DMS153 treated with DMSO at 0.1 percent for 48 hours (cell line): ENCODE measurements at regions not wholly inside any gene's neighbourhood (a gene's known extent, or its start where the extent isn't known, plus 50 kb on each side); places are given as distances from the start of the nearest gene placed in this dataset.
"Not testable (repeated sequence)": the region's sequence is repeated elsewhere in the genome, so short reads cannot be mapped to it uniquely, and the experiment has no call there.

Source experiments
- DNase-seq: peaks from one replicate; lab custom pipeline; 2025; ENCODE audit not compliant: unreplicated experiment; lab: John Stamatoyannopoulos, UW

GRCh38 chr1:58206749-58207148, 339.8 kb downstream of the OMA1 start:
- no peak for DNase-seq

GRCh38 chr1:58204284-58204683, 342.2 kb downstream of the OMA1 start:
- peak; percentile 8 for DNase-seq

DNA sequence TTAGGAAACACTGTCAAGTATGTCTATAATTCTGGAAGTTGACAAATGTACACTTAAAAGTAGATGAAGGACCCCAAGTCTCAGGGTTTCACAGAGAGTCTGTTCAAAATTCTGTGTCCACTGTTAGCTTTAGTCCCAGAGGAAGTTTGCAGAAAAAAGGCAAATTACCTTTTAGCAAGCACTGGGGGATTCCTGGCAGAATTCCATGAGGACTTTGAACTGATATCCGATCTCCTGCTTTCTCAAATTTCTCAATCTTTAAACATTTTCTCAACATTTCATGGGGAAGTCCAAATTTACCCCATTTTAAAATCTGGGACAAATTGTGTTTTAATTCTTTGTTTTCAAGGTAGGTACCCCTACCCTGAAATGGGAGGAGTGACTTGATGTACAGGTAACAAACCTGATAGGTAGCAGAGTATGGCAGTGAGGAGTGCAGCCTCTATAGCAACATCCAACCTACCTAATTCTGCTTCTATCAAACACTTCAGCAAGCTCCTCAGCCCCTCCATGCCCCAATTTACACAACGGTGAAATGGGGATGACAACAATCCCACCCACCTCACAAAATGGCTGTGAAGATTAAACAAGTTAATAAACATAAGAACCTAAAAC, 344.9 kb downstream of the OMA1 start:
- DNase-seq: no peak

DNA sequence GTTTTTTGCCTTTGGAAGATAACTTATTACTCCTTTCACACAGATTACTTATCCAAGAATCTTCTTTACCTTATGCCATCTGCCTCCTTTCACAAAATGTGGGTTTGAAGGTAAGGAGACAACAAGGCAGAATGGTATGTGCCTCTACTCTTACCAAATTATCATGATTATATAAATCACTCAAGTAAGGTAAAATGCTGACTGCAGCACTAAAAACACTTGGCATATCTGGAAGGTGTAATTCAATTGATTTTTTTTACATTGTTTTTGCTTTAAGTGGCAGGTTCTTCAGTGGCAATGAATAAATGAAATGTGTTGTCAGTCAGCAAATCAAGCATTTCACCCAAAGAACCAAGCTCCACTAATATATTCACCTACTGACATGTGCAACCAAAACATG, 346.1 kb downstream of the OMA1 start:
- DNase-seq: no peak

- no peak for DNase-seq
Observed at GRCh38 chr1:58197811-58198210, 348.7 kb downstream of the OMA1 start.

GRCh38 chr1:58190267-58190988, 356.1 kb downstream of the OMA1 start:
- no peak for DNase-seq

GRCh38 chr1:58189453-58189852, 357.1 kb downstream of the OMA1 start:
- no peak for DNase-seq

DNA sequence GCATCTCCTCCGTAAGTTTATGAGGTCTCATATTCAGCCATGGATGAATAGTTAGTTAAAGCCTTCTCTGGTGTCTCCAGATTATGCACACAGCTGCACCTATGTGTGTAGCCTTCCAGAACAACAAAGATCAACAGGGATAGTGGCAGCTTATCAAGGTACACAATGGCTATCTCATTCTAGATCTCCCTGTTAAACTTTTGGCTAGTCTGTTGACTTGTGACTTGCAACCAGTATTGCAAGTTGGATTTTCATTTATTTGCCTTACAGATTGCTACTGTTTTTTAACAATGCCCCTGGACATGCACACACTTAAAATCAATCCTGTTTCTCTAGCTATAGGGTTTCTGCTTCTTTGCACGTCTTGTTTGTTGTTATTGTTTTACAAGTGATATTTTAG, 363.2 kb downstream of the OMA1 start:
- DNase-seq: no peak

DNA sequence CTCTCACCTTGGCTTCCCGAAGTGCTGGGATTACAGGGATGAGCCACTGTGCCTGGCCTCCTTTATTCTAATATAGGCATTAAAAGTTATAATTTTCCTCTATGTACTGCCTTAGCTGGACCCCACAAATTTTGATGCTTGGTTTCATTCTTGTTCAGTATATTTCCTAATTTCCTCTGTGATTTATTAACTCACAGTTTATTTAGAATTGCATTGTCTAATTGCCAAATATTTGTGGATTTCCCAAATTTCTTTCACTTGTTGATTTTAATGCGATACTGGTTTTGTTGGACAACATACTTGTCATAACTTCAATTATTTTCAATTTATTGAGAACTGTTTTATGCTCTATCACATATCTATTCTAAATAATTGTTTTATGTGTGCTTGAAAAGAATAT, 366.0 kb downstream of the OMA1 start:
- no peak for DNase-seq

DNA sequence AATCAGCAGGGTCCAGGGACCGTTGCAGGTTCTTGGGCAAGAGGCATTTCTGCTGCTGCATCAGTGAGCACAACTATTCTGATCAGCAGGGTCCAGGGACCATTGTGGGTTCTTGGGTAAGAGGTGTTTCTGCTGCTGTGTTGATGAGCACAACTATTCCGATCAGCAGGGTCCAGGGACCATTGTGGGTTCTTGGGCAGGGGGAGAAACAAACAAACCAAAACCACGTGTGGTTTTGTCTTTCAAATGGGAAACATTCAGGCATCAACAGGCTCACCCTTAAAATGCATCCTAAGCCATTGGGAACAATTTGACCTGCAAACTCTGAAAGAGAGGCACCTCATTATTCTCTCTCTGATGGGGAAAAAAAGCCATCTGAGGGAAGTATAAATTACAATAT, 377.4 kb downstream of the OMA1 start:
- DNase-seq: not testable (repeated sequence)

DNA sequence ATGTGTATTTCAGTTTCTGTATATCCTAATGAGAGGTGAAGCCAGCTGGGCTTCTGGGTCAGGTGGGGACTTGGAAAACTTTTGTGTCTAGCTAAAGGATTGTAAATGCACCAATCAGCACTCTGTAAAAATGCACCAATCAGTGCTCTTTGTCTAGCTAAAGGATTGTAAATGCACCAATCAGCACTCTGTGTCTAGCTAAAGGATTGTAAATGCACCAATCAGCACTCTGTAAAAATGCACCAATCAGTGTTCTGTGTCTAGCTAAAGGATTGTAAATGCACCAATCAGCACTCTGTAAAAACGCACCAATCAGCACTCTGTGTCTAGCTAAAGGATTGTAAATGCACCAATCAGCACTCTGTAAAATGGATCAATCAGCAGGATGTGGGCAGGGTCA, 379.4 kb downstream of the OMA1 start:
- DNase-seq: not testable (repeated sequence)

GRCh38 chr1:58166417-58166816, 380.1 kb downstream of the OMA1 start:
- DNase-seq: no peak

DNA sequence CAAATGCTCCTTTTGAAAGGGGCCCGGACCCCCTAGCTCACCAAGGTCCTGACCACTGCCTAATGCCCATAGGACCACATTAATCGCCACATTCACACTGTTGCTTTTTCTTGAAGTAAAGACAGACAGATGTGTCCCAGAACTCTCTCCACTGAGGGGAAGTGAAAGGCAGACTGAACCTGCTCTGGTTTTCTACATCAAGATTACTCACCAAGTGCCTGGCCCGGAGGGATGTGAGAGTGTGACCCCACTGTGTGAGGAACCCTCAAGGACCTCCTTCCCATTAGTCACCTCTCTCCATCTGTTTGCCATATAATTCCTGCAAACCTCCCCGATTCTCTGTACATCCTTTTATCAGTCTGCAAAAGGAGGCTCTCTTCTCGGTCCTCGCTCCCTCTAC, 381.5 kb downstream of the OMA1 start:
- no peak for DNase-seq

DNA sequence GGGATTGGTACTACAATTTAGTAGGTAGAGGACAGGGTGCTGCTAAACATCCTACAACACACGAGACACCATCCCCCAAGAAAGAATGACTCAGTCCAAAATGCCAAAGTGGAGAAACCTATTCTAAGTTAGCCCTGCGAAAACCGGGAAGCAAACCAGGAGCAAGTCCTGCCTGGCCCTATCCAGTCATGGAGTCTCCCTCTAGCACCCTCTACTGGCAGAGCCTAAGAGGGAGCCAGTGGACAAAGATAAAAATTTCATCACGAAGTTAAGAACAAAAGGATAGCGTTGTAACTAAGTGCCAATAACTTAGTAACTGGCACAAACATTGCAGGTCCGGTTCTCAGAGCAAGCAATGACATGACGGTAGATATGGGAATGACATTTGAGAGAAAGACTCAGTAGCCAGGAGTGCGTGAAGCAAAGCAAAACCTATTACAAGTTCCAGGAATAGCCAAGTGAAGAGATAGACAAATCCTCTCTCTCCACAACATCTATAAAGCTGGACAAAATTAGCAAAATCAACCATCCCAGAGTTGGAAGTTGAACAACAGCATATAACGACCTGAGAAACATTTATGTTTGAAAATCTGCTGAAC, 383.5 kb downstream of the OMA1 start:
- DNase-seq: peak; percentile 48

DNA sequence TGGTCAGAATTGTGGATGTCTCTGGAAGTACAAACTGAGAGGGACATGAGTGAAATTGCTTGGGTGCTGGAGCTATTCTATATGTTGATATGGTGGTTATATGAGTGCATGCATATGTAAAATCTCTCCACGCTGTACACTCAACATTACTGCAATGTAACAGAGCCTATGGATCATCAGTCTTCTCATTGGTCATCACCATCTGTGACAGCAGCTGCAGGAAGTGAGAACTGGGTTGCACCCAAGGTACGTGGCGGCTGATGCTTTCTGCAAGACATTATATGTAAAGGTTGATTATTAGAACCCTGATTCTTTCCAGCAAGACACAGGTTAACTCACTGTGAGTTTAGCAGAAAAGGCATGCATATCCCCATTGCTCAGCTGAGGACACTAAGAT, 387.1 kb downstream of the OMA1 start:
- DNase-seq: no peak

- DNase-seq: no peak
Observed at GRCh38 chr1:58158506-58159433, 387.8 kb downstream of the OMA1 start.

DNA sequence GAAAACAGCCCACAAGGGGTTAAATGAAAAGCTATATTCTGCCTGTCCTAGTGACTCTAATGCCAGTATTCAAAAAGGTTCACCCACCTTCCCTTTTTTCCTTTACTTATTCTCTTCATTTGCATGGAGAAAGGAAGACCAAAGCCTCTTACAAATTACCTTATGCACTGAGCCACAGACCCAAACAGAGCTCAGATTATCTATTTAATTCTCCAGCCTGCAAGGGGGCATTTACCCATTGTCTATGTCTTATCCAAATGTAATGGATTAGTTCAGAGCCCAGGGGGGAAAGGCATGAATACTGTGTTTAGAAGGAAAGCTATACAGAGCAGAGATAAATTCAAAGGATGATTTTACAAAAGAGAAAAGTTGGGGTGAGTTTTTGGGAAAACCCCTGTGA, 388.5 kb downstream of the OMA1 start:
- DNase-seq: no peak

- DNase-seq: peak; percentile 42
Observed at GRCh38 chr1:58157256-58157655, 389.3 kb downstream of the OMA1 start.

DNA sequence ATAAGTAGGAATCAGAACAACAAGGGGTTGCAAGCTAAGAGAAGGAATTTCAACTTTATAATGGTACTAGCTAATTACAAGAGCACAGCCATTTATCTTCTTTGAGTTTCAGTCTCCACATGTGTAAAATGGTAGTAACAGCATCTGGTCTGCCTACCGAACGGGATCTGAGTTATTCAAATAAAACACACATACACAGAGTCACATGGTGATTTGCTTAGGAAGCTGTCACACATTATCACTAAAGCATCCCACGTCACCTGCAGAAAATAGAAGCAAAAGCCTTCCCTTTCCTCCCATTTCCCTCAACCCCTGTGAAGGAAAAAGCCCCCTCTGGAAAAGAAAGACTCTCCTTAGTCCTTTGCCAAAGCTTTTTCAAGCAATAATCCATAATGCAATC, 389.7 kb downstream of the OMA1 start:
- no peak for DNase-seq

DNA sequence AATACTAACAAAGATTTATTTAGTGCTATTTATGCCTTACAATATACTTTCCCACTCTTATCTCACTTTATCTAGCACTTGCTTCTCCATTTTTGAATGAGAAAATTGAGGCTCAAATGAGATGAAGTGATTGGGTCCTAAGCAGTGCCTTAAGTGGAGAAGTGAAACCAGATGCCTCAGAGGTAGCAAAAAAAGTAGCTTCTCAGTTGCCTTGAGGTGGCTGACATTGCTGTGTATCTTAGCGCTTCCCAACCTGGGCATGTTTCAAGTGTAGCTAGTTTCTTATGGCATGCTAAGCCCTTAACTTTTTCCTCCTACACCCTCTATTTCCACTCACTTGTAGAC, 390.4 kb downstream of the OMA1 start:
- DNase-seq: no peak

GRCh38 chr1:58155418-58156123, 391.0 kb downstream of the OMA1 start:
- DNase-seq: no peak
